SH-SY5Y (cell line): ENCODE measurements at regions not wholly inside any gene's neighbourhood (a gene's known extent, or its start where the extent isn't known, plus 50 kb on each side); places are given as distances from the start of the nearest gene placed in this dataset.

Source experiments
- GATA2 ChIP-seq: IDR thresholded peaks from 2 replicates; pipeline ENCODE4 v1.6.1; 2011; ENCODE audit warnings: mild to moderate bottlenecking, low read depth, low read length
- GATA3 ChIP-seq: IDR thresholded peaks from 2 replicates; pipeline ENCODE4 v1.6.1; 2011; ENCODE audit warnings: low read depth, mild to moderate bottlenecking, low read length, moderate library complexity

- TF ChIP-seq GATA3, result no peak
- TF ChIP-seq GATA2, result no peak
Measured at GRCh38 chr11:80980227-80980626, 1539.4 kb upstream of the TENM4 start.

GRCh38 chr11:80973786-80974185 is 1533.0 kb upstream of the TENM4 start:
- TF ChIP-seq GATA3 (no peak), GATA2 (no peak)

- no peak for TF ChIP-seq GATA2
- no peak for TF ChIP-seq GATA3
Measured at GRCh38 chr11:80970037-80970436, 1529.2 kb upstream of the TENM4 start.

- no peak for TF ChIP-seq GATA2
- no peak for TF ChIP-seq GATA3
Measured at GRCh38 chr11:80967649-80968048, 1526.8 kb upstream of the TENM4 start.

GRCh38 chr11:80960381-80961029 is 1519.7 kb upstream of the TENM4 start:
- TF ChIP-seq GATA3 (no peak), GATA2 (no peak)

GRCh38 chr11:80959751-80960150 is 1518.9 kb upstream of the TENM4 start:
- TF ChIP-seq GATA3, result no peak
- no peak for TF ChIP-seq GATA2

- TF ChIP-seq GATA2, result no peak
- no peak for TF ChIP-seq GATA3
Measured at GRCh38 chr11:80958987-80959386, 1518.2 kb upstream of the TENM4 start.

- TF ChIP-seq GATA3, result no peak
- TF ChIP-seq GATA2, result no peak
Measured at GRCh38 chr11:80958361-80958760, 1517.5 kb upstream of the TENM4 start.

GRCh38 chr11:80955588-80955987 is 1514.8 kb upstream of the TENM4 start:
- no peak for TF ChIP-seq GATA3
- TF ChIP-seq GATA2, result no peak

- no peak for TF ChIP-seq GATA3
- no peak for TF ChIP-seq GATA2
Measured at GRCh38 chr11:80948781-80949180, 1508.0 kb upstream of the TENM4 start.

- no peak for TF ChIP-seq GATA3
- no peak for TF ChIP-seq GATA2
Measured at GRCh38 chr11:80944758-80945157, 1503.9 kb upstream of the TENM4 start.

- TF ChIP-seq GATA2 (no peak), GATA3 (no peak)
Measured at GRCh38 chr11:80943226-80943625, 1502.4 kb upstream of the TENM4 start.

GRCh38 chr11:80937842-80938241 is 1497.0 kb upstream of the TENM4 start:
- TF ChIP-seq GATA2 (no peak), GATA3 (no peak)

- TF ChIP-seq GATA3 (no peak), GATA2 (no peak)
Measured at GRCh38 chr11:80930038-80930437, 1489.2 kb upstream of the TENM4 start.

GRCh38 chr11:80929031-80929805 is 1488.4 kb upstream of the TENM4 start:
- TF ChIP-seq GATA2 (no peak), GATA3 (no peak)

GRCh38 chr11:80925321-80925720 is 1484.5 kb upstream of the TENM4 start:
- TF ChIP-seq GATA2 (no peak), GATA3 (no peak)
